Cardiac muscle cell (in vitro differentiated cells and primary cell): ENCODE measurements at regions not wholly inside any gene's neighbourhood (a gene's known extent, or its start where the extent isn't known, plus 50 kb on each side); places are given as distances from the start of the nearest gene placed in this dataset.
"Not testable (repeated sequence)": the region's sequence is repeated elsewhere in the genome, so short reads cannot be mapped to it uniquely, and the experiment has no call there.

Experiments used
- DNase-seq, 2 donors: peaks; one replicate each; pipeline versions ENCODE4 v3.0.0 to v3.0.0-alpha.2; 2010 to 2017; ENCODE audit warnings: low read depth in 1 of 2, low spot score in 1 of 2
- H3K27ac ChIP-seq: fragments of 200-600 bp; sonication (generic); 2 replicates; pipeline ENCODE4 v1.5.1; 2016
- H3K27me3 ChIP-seq: fragments of 200-600 bp; sonication (generic); 2 replicates; pipeline ENCODE4 v1.6.0; 2016; ENCODE audit warnings: control low read depth
- H3K36me3 ChIP-seq: fragments of 200-600 bp; sonication (generic); 2 replicates; pipeline ENCODE4 v1.5.1; 2016; ENCODE audit warnings: control low read depth
- H3K4me1 ChIP-seq: fragments of 200-600 bp; sonication (generic); 2 replicates; pipeline ENCODE4 v1.8.1; 2017; ENCODE audit warnings: low read depth, mild to moderate bottlenecking, mixed run types
- H3K4me3 ChIP-seq: fragments of 200-600 bp; sonication (generic); 2 replicates; pipeline ENCODE4 v1.5.1; 2016; ENCODE audit warnings: mild to moderate bottlenecking
- H3K9me3 ChIP-seq: fragments of 200-600 bp; sonication (generic); 2 replicates; pipeline ENCODE4 v1.5.1; 2017; ENCODE audit warnings: low read depth, mild to moderate bottlenecking, control low read depth
- TF ChIP-seq, protein P1 (sequence below): IDR thresholded peaks from 2 replicates; pipeline ENCODE4 v1.5.1; 2012; ENCODE audit warnings: low read depth, mild to moderate bottlenecking, low read length

GRCh38 chr11:98766903-98767302 lies 253.8 kb upstream of the CNTN5 start:
- Histone ChIP-seq H3K27ac (no peak overlapping the region), H3K27me3 (no peaks in the 10 kb centered on the region), H3K4me3 (no peak overlapping the region), H3K36me3 (no peaks in the 10 kb centered on the region), H3K4me1 (no peaks in the 10 kb centered on the region), H3K9me3 (no peaks in the 10 kb centered on the region)
- DNase-seq, result no peak
- TF ChIP-seq, protein P1, sequence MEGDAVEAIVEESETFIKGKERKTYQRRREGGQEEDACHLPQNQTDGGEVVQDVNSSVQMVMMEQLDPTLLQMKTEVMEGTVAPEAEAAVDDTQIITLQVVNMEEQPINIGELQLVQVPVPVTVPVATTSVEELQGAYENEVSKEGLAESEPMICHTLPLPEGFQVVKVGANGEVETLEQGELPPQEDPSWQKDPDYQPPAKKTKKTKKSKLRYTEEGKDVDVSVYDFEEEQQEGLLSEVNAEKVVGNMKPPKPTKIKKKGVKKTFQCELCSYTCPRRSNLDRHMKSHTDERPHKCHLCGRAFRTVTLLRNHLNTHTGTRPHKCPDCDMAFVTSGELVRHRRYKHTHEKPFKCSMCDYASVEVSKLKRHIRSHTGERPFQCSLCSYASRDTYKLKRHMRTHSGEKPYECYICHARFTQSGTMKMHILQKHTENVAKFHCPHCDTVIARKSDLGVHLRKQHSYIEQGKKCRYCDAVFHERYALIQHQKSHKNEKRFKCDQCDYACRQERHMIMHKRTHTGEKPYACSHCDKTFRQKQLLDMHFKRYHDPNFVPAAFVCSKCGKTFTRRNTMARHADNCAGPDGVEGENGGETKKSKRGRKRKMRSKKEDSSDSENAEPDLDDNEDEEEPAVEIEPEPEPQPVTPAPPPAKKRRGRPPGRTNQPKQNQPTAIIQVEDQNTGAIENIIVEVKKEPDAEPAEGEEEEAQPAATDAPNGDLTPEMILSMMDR, result no peak

DNA sequence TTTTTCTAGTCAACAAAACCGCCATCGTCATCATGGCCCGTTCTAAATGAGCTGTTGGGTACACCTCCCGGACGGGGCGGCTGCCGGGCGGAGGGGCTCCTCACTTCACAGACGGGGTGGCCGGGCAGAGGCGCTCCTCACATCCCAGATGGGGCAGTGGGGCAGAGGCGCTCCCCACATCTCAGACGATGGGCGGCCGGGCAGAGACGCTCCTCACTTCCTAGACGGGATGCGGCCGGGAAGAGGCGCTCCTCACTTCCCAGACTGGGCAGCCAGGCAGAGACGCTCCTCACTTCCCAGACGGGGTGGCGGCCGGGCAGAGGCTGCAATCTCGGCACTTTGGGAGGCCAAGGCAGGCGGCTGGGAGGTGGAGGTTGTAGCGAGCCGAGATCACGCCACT lies 250.7 kb upstream of the CNTN5 start:
- not testable (repeated sequence) for H3K4me1 ChIP-seq, DNase-seq, H3K27ac ChIP-seq, H3K27me3 ChIP-seq, H3K4me3 ChIP-seq, H3K36me3 ChIP-seq, H3K9me3 ChIP-seq

- no peaks in the 10 kb centered on the region for H3K27me3 ChIP-seq
- no peaks in the 10 kb centered on the region for H3K4me1 ChIP-seq
- no peak for DNase-seq
- H3K9me3 ChIP-seq, result no peaks in the 10 kb centered on the region
- no peaks in the 10 kb centered on the region for H3K36me3 ChIP-seq
- H3K27ac ChIP-seq, result no peak overlapping the region
- TF ChIP-seq, protein P1, result no peak
- no peak overlapping the region for H3K4me3 ChIP-seq
Measured at GRCh38 chr11:98771791-98772190, 249.0 kb upstream of the CNTN5 start.

GRCh38 chr11:98772893-98773292 lies 247.9 kb upstream of the CNTN5 start:
- TF ChIP-seq, protein P1, result no peak
- H3K4me3 ChIP-seq, result no peak overlapping the region
- no peak overlapping the region for H3K27ac ChIP-seq
- DNase-seq, result no peak
- H3K36me3 ChIP-seq, result no peaks in the 10 kb centered on the region
- H3K27me3 ChIP-seq, result no peaks in the 10 kb centered on the region
- no peaks in the 10 kb centered on the region for H3K4me1 ChIP-seq
- no peaks in the 10 kb centered on the region for H3K9me3 ChIP-seq

GRCh38 chr11:98793276-98793675 lies 227.5 kb upstream of the CNTN5 start:
- TF ChIP-seq, protein P1, result no peak
- no peak overlapping the region for H3K4me3 ChIP-seq

DNA sequence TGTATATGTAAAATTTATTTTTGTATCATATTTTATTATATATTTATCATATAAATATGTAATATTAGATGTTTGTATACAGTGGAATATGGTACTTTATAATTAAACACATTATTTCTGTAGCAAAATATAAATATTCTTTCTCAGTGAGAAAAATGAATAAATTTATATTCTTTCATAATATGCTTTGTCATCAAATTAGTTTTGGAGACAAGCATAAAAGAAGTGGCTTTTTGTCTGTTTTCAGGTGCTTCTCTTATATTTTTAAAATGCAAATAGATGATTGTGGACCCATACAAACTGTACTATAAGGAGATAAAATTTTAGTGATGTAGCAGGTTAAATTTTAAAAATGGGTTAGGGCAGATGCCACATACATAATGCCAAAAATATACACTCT lies 222.4 kb upstream of the CNTN5 start:
- peaks cover 3% of the 10 kb centered on the region for H3K9me3 ChIP-seq
- H3K27me3 ChIP-seq, result no peaks in the 10 kb centered on the region
- H3K36me3 ChIP-seq, result no peaks in the 10 kb centered on the region
- no peak for DNase-seq
- TF ChIP-seq, protein P1, result no peak
- H3K4me1 ChIP-seq, result no peaks in the 10 kb centered on the region
- H3K4me3 ChIP-seq, result no peak overlapping the region
- no peak overlapping the region for H3K27ac ChIP-seq

More at GRCh38 chr11:98793276-98793675, 227.5 kb upstream of the CNTN5 start:
- Histone ChIP-seq H3K36me3 (no peaks in the 10 kb centered on the region), H3K4me1 (no peaks in the 10 kb centered on the region), H3K9me3 (no peaks in the 10 kb centered on the region), H3K27ac (no peak overlapping the region), H3K27me3 (no peaks in the 10 kb centered on the region)
- DNase-seq, result no peak
